ENCODE measurements at regions not wholly inside any gene's neighbourhood (a gene's known extent, or its start where the extent isn't known, plus 50 kb on each side); places are given as distances from the start of the nearest gene placed in this dataset.

DNA sequence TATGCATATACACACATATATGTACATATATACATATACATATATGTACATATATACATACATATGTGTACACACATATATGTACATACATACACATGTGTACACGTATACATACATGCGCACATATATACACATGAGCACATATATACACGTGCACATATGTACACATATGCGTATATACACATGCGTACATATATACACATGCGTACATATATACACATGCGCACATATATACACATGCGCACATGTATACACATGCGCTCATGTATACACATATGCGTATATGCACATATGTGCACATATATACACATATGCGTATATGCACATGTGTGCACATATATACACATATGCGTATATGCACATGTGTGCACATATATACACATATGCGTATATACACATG lies 353.0 kb downstream of the EDEM1 start:
- TF ChIP-seq, protein P1, sequence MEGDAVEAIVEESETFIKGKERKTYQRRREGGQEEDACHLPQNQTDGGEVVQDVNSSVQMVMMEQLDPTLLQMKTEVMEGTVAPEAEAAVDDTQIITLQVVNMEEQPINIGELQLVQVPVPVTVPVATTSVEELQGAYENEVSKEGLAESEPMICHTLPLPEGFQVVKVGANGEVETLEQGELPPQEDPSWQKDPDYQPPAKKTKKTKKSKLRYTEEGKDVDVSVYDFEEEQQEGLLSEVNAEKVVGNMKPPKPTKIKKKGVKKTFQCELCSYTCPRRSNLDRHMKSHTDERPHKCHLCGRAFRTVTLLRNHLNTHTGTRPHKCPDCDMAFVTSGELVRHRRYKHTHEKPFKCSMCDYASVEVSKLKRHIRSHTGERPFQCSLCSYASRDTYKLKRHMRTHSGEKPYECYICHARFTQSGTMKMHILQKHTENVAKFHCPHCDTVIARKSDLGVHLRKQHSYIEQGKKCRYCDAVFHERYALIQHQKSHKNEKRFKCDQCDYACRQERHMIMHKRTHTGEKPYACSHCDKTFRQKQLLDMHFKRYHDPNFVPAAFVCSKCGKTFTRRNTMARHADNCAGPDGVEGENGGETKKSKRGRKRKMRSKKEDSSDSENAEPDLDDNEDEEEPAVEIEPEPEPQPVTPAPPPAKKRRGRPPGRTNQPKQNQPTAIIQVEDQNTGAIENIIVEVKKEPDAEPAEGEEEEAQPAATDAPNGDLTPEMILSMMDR (IDR thresholded peaks at IDR 0.05): no peak
- TF ChIP-seq POLR2AphosphoS5 (IDR thresholded peaks at IDR 0.05) (no peak), EP300 (IDR thresholded peaks at IDR 0.05) (no peak), POLR2A (IDR thresholded peaks at IDR 0.05) (no peak)
